ENCODE measurements at regions not wholly inside any gene's neighbourhood (a gene's known extent, or its start where the extent isn't known, plus 50 kb on each side); places are given as distances from the start of the nearest gene placed in this dataset.

DNA sequence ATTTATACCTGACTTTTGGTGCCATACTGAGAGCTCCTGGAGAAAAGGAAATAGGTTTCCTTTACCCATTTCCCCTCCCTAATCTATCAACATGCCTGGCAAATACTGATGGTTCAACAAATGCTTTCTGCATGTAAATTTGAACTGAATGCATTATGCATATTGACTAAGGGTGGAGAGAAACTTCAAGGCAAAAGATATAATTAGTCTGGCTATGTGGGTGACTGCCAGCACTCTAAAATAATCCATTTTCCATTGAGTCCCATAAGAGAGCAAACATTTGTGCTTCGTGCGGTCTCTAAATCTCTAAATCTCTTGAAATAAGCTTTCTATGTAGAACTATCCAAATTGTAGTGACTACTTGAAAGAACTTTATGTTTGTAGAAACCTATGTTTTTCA, 451.3 kb upstream of the LMCD1 start:
- TF ChIP-seq, protein P1, sequence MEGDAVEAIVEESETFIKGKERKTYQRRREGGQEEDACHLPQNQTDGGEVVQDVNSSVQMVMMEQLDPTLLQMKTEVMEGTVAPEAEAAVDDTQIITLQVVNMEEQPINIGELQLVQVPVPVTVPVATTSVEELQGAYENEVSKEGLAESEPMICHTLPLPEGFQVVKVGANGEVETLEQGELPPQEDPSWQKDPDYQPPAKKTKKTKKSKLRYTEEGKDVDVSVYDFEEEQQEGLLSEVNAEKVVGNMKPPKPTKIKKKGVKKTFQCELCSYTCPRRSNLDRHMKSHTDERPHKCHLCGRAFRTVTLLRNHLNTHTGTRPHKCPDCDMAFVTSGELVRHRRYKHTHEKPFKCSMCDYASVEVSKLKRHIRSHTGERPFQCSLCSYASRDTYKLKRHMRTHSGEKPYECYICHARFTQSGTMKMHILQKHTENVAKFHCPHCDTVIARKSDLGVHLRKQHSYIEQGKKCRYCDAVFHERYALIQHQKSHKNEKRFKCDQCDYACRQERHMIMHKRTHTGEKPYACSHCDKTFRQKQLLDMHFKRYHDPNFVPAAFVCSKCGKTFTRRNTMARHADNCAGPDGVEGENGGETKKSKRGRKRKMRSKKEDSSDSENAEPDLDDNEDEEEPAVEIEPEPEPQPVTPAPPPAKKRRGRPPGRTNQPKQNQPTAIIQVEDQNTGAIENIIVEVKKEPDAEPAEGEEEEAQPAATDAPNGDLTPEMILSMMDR (conservative IDR thresholded peaks at IDR 0.05; ENCODE audit: low read depth, low read length): no peak
- TF ChIP-seq POLR2A (IDR thresholded peaks at IDR 0.05; ENCODE audit: low read depth, low read length): no peak
- no peak for TF ChIP-seq CEBPB (IDR thresholded peaks at IDR 0.05; ENCODE audit: low read depth, low read length)
- no peak for TF ChIP-seq MAFK (IDR thresholded peaks at IDR 0.05; ENCODE audit: low read depth, low read length)
- TF ChIP-seq SMC3 (IDR thresholded peaks at IDR 0.05; ENCODE audit: low read depth, low read length): no peak
- TF ChIP-seq, protein P2, sequence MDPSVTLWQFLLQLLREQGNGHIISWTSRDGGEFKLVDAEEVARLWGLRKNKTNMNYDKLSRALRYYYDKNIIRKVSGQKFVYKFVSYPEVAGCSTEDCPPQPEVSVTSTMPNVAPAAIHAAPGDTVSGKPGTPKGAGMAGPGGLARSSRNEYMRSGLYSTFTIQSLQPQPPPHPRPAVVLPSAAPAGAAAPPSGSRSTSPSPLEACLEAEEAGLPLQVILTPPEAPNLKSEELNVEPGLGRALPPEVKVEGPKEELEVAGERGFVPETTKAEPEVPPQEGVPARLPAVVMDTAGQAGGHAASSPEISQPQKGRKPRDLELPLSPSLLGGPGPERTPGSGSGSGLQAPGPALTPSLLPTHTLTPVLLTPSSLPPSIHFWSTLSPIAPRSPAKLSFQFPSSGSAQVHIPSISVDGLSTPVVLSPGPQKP (IDR thresholded peaks at IDR 0.05; ENCODE audit: borderline replicate concordance, low read depth, low read length): no peak
- no peak for TF ChIP-seq MXI1 (IDR thresholded peaks at IDR 0.05; ENCODE audit: borderline replicate concordance, low read depth, low read length)
- no peak for TF ChIP-seq NFE2L2 (IDR thresholded peaks at IDR 0.05; ENCODE audit: low read depth, low read length)
- no peak for TF ChIP-seq RAD21 (IDR thresholded peaks at IDR 0.05; ENCODE audit: low read length)

All from IMR-90 (cell line).